Liver (tissue), 3 donors: ENCODE measurements at regions not wholly inside any gene's neighbourhood (a gene's known extent, or its start where the extent isn't known, plus 50 kb on each side); places are given as distances from the start of the nearest gene placed in this dataset.

Experiments used
- FOXA1 ChIP-seq: IDR thresholded peaks from 2 replicates; pipeline ENCODE4 v1.6.1; 2016; ENCODE audit warnings: antibody characterized with exemption
- JUND ChIP-seq, 2 donors: IDR thresholded peaks; 2 replicates each; pipeline ENCODE4 v1.6.1; 2016; ENCODE audit warnings: antibody characterized with exemption in 2 of 2
- NR2F2 ChIP-seq: IDR thresholded peaks from 2 replicates; pipeline ENCODE4 v1.6.1; 2016; ENCODE audit warnings: antibody characterized with exemption
- RAD21 ChIP-seq, 2 donors: IDR thresholded peaks; 2 replicates each; pipeline ENCODE4 v1.6.1; 2016; ENCODE audit warnings: antibody characterized with exemption in 2 of 2, mild to moderate bottlenecking in 2 of 2
- SP1 ChIP-seq: IDR thresholded peaks from 2 replicates; pipeline ENCODE4 v1.6.1; 2018; ENCODE audit warnings: antibody characterized with exemption, mild to moderate bottlenecking
- TAF1 ChIP-seq: conservative IDR thresholded peaks from 2 replicates; pipeline ENCODE4 v1.6.1; 2016; ENCODE audit warnings: antibody characterized with exemption, mild to moderate bottlenecking
- YY1 ChIP-seq: IDR thresholded peaks from 2 replicates; pipeline ENCODE4 v1.6.1; 2016; ENCODE audit warnings: antibody characterized with exemption, mild to moderate bottlenecking
- TF ChIP-seq, protein P1 (sequence below): IDR thresholded peaks from 2 replicates; pipeline ENCODE4 v1.6.1; 2016; ENCODE audit warnings: antibody characterized with exemption, mild to moderate bottlenecking
- TF ChIP-seq, protein P2 (sequence below): fragments of 150-350 bp; IDR thresholded peaks from 2 replicates; pipeline ENCODE4 v1.5.1; 2017; ENCODE audit warnings: improper control_type of control experiment, low read depth, low read length; ENCODE audit not compliant: missing input control
- TF ChIP-seq, protein P3 (sequence below): IDR thresholded peaks from 2 replicates; pipeline ENCODE4 v1.6.1; 2016; ENCODE audit warnings: antibody characterized with exemption
- TF ChIP-seq, protein P4 (sequence below): IDR thresholded peaks from 2 replicates; pipeline ENCODE4 v1.6.1; 2016; ENCODE audit warnings: antibody characterized with exemption
- TF ChIP-seq, protein P5 (sequence below): IDR thresholded peaks from 2 replicates; pipeline ENCODE4 v1.6.1; 2016; ENCODE audit warnings: antibody characterized with exemption
- donor health status: healthy.
- donor health status: healthy.

- TF ChIP-seq, protein P1, sequence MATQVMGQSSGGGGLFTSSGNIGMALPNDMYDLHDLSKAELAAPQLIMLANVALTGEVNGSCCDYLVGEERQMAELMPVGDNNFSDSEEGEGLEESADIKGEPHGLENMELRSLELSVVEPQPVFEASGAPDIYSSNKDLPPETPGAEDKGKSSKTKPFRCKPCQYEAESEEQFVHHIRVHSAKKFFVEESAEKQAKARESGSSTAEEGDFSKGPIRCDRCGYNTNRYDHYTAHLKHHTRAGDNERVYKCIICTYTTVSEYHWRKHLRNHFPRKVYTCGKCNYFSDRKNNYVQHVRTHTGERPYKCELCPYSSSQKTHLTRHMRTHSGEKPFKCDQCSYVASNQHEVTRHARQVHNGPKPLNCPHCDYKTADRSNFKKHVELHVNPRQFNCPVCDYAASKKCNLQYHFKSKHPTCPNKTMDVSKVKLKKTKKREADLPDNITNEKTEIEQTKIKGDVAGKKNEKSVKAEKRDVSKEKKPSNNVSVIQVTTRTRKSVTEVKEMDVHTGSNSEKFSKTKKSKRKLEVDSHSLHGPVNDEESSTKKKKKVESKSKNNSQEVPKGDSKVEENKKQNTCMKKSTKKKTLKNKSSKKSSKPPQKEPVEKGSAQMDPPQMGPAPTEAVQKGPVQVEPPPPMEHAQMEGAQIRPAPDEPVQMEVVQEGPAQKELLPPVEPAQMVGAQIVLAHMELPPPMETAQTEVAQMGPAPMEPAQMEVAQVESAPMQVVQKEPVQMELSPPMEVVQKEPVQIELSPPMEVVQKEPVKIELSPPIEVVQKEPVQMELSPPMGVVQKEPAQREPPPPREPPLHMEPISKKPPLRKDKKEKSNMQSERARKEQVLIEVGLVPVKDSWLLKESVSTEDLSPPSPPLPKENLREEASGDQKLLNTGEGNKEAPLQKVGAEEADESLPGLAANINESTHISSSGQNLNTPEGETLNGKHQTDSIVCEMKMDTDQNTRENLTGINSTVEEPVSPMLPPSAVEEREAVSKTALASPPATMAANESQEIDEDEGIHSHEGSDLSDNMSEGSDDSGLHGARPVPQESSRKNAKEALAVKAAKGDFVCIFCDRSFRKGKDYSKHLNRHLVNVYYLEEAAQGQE = no peak
- TF ChIP-seq, protein P2, sequence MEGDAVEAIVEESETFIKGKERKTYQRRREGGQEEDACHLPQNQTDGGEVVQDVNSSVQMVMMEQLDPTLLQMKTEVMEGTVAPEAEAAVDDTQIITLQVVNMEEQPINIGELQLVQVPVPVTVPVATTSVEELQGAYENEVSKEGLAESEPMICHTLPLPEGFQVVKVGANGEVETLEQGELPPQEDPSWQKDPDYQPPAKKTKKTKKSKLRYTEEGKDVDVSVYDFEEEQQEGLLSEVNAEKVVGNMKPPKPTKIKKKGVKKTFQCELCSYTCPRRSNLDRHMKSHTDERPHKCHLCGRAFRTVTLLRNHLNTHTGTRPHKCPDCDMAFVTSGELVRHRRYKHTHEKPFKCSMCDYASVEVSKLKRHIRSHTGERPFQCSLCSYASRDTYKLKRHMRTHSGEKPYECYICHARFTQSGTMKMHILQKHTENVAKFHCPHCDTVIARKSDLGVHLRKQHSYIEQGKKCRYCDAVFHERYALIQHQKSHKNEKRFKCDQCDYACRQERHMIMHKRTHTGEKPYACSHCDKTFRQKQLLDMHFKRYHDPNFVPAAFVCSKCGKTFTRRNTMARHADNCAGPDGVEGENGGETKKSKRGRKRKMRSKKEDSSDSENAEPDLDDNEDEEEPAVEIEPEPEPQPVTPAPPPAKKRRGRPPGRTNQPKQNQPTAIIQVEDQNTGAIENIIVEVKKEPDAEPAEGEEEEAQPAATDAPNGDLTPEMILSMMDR = no peak
- TF ChIP-seq, protein P3, sequence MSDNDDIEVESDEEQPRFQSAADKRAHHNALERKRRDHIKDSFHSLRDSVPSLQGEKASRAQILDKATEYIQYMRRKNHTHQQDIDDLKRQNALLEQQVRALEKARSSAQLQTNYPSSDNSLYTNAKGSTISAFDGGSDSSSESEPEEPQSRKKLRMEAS = no peak
- TF ChIP-seq, protein P4, sequence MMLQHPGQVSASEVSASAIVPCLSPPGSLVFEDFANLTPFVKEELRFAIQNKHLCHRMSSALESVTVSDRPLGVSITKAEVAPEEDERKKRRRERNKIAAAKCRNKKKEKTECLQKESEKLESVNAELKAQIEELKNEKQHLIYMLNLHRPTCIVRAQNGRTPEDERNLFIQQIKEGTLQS = no peak
- TF ChIP-seq RAD21 (IDR thresholded peaks at IDR 0.05) (no peak), SP1 (no peak), JUND (IDR thresholded peaks at IDR 0.05) (no peak), TAF1 (no peak), NR2F2 (no peak), YY1 (no peak), FOXA1 (no peak)
- TF ChIP-seq, protein P5, sequence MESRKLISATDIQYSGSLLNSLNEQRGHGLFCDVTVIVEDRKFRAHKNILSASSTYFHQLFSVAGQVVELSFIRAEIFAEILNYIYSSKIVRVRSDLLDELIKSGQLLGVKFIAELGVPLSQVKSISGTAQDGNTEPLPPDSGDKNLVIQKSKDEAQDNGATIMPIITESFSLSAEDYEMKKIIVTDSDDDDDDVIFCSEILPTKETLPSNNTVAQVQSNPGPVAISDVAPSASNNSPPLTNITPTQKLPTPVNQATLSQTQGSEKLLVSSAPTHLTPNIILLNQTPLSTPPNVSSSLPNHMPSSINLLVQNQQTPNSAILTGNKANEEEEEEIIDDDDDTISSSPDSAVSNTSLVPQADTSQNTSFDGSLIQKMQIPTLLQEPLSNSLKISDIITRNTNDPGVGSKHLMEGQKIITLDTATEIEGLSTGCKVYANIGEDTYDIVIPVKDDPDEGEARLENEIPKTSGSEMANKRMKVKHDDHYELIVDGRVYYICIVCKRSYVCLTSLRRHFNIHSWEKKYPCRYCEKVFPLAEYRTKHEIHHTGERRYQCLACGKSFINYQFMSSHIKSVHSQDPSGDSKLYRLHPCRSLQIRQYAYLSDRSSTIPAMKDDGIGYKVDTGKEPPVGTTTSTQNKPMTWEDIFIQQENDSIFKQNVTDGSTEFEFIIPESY = no peak
Observed at GRCh38 chr14:26344596-26344995, 253.2 kb downstream of the NOVA1 start.
